ENCODE measurements at regions not wholly inside any gene's neighbourhood (a gene's known extent, or its start where the extent isn't known, plus 50 kb on each side); places are given as distances from the start of the nearest gene placed in this dataset.

DNA sequence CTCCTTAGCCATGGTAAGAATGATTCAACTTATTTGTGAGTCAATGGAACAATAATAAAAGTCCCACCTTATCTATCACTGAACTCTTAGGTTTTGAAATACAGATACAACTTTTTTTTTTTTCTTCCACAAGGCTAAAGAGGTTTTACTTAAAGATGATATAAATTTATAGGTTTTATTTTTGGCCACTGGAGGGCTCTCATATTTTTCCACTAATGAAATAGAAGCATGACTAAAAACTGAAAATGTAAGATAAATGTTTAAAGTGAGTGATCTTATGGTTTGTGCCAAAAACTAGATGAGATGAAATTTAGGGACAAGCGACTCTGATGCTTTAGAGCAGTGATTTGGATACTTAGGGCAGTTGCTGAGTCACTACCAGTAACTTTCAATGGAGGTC lies 499.0 kb downstream of the NUF2 start:
- no peak for TF ChIP-seq POLR2A (IDR thresholded peaks at IDR 0.05)
- TF ChIP-seq, protein P1, sequence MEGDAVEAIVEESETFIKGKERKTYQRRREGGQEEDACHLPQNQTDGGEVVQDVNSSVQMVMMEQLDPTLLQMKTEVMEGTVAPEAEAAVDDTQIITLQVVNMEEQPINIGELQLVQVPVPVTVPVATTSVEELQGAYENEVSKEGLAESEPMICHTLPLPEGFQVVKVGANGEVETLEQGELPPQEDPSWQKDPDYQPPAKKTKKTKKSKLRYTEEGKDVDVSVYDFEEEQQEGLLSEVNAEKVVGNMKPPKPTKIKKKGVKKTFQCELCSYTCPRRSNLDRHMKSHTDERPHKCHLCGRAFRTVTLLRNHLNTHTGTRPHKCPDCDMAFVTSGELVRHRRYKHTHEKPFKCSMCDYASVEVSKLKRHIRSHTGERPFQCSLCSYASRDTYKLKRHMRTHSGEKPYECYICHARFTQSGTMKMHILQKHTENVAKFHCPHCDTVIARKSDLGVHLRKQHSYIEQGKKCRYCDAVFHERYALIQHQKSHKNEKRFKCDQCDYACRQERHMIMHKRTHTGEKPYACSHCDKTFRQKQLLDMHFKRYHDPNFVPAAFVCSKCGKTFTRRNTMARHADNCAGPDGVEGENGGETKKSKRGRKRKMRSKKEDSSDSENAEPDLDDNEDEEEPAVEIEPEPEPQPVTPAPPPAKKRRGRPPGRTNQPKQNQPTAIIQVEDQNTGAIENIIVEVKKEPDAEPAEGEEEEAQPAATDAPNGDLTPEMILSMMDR (IDR thresholded peaks at IDR 0.05), result peak in 2 of 4 experiments; percentile 18 to 22
- no peak overlapping the region for H3K27ac ChIP-seq

DNA sequence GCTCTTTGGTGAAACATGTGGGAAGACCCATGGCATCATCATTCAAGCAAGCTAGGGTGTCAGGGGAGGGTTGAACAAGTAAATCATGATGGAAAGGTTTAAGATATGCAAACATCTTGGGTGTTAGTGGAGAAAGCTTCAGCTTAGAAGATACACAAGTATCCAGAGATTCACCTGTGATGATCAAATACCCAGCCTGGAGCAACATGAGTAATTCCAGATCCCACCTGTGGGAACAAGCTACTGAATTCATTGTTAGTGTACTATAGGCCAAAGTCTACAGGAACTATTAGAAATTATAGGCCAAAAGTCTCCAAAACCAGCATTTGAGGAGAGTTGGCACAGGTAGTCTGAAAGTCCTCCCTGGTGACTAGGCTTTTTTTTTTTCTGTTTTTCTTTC lies 499.9 kb downstream of the NUF2 start:
- H3K36me3 ChIP-seq, result no peaks in the 10 kb centered on the region
- H3K4me3 ChIP-seq, result no peak overlapping the region
- H3K9me3 ChIP-seq, result no peaks in the 10 kb centered on the region
- intact Hi-C loops (cut with DNase I), result no loop called here
- DNase-seq (ENCODE audit: low spot score), result no peak
- H3K27ac ChIP-seq, result no peak overlapping the region
- TF ChIP-seq, protein P1 (IDR thresholded peaks at IDR 0.05), result no peak
- TF ChIP-seq POLR2AphosphoS5 (IDR thresholded peaks at IDR 0.05), result no peak
- no peaks in the 10 kb centered on the region for H3K4me1 ChIP-seq (replicated peaks)
- no peaks in the 10 kb centered on the region for H3K27me3 ChIP-seq (replicated peaks; ENCODE audit: insufficient read depth)

More for the DNA sequence above, 499.0 kb downstream of the NUF2 start:
- no peaks in the 10 kb centered on the region for H3K27me3 ChIP-seq (replicated peaks; ENCODE audit: insufficient read depth)
- H3K4me1 ChIP-seq (replicated peaks), result no peaks in the 10 kb centered on the region
- no peaks in the 10 kb centered on the region for H3K36me3 ChIP-seq
- no peak overlapping the region for H3K4me3 ChIP-seq
- intact Hi-C loops (cut with DNase I), result no loop called here
- no peak for DNase-seq (ENCODE audit: low spot score)
- WGBS, result 83% methylated on average over 1 of the region's 1 CpG
- no peaks in the 10 kb centered on the region for H3K9me3 ChIP-seq

GRCh38 chr1:163823017-163823416 lies 501.3 kb downstream of the NUF2 start:
- DNase-seq (ENCODE audit: low spot score), result no peak
- H3K9me3 ChIP-seq, result no peaks in the 10 kb centered on the region
- H3K27me3 ChIP-seq (replicated peaks; ENCODE audit: insufficient read depth), result no peaks in the 10 kb centered on the region
- no peaks in the 10 kb centered on the region for H3K36me3 ChIP-seq
- no peaks in the 10 kb centered on the region for H3K4me1 ChIP-seq (replicated peaks)
- TF ChIP-seq, protein P1 (IDR thresholded peaks at IDR 0.05), result no peak
- TF ChIP-seq POLR2AphosphoS5 (IDR thresholded peaks at IDR 0.05) (no peak), POLR2A (IDR thresholded peaks at IDR 0.05) (no peak)
- H3K4me3 ChIP-seq, result no peak overlapping the region
- intact Hi-C loops (cut with DNase I), result no loop called here
- no peak overlapping the region for H3K27ac ChIP-seq

DNA sequence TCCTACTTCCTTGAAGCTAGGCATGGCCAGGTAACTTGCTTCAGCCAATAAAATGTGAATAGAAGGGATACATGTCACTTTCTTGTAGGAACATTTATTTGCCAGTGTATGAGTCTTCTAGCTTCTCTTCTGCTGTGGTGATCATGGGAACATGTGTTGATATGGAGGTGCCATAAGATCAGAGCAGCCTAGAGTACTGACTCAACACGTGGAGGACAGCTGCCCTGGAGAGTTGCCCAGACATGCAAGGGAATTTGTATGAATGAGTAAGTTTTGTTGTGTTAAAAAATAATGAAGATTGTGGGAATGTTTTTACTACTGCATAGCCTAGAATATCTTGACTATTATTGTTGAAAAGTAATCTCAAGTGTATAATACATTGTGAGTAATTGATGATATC lies 502.3 kb downstream of the NUF2 start:
- no peak for DNase-seq (ENCODE audit: low spot score)
- 22% methylated on average over 1 of the region's 1 CpG for WGBS
- Histone ChIP-seq H3K9me3 (no peaks in the 10 kb centered on the region), H3K4me3 (no peak overlapping the region), H3K36me3 (no peaks in the 10 kb centered on the region), H3K27me3 (replicated peaks; ENCODE audit: insufficient read depth) (no peaks in the 10 kb centered on the region), H3K4me1 (replicated peaks) (no peaks in the 10 kb centered on the region), H3K27ac (no peak overlapping the region)
- intact Hi-C loops (cut with DNase I), result no loop called here
- TF ChIP-seq POLR2A (IDR thresholded peaks at IDR 0.05) (no peak), POLR2AphosphoS5 (IDR thresholded peaks at IDR 0.05) (no peak)
- TF ChIP-seq, protein P1 (IDR thresholded peaks at IDR 0.05), result no peak

DNA sequence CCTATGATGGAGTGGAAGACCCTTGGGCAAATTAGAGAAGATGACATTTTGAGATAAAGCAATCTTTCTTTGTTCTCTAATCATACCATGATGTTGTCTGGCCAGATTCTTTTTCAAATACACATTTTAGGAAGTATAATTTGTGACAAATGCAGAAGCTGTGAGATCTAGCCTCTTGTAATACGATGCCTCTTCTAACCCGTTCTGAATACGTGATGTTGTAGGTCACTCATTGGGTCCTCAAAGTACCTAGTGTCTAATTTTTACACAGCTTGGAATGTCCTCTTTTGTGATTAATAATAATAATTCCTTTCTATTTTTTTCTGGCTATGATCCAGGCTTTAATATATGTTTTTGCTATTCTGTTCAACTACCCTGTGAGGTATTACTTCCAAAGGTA lies 502.7 kb downstream of the NUF2 start:
- Histone ChIP-seq H3K27me3 (replicated peaks; ENCODE audit: insufficient read depth) (no peaks in the 10 kb centered on the region), H3K27ac (no peak overlapping the region), H3K4me1 (replicated peaks) (no peaks in the 10 kb centered on the region), H3K9me3 (no peaks in the 10 kb centered on the region), H3K4me3 (no peak overlapping the region), H3K36me3 (no peaks in the 10 kb centered on the region)
- DNase-seq (ENCODE audit: low spot score), result no peak
- intact Hi-C loops (cut with DNase I), result no loop called here
- WGBS, result 80% methylated on average over 3 of the region's 3 CpGs
- no peak for TF ChIP-seq POLR2AphosphoS5 (IDR thresholded peaks at IDR 0.05)

Measured in prostate gland (tissue), 2 donors.